Astrocyte (in vitro differentiated cells and primary cell): ENCODE measurements at regions not wholly inside any gene's neighbourhood (a gene's known extent, or its start where the extent isn't known, plus 50 kb on each side); places are given as distances from the start of the nearest gene placed in this dataset.

Experiments used
- EZH2 ChIP-seq: IDR thresholded peaks from 2 replicates; pipeline ENCODE4 v1.6.1; 2012; ENCODE audit warnings: mild to moderate bottlenecking, low read length, inconsistent platforms; ENCODE audit not compliant: insufficient read depth
- TF ChIP-seq, protein P1 (sequence below): IDR thresholded peaks from 2 replicates; pipeline ENCODE4 v1.5.1; 2011; ENCODE audit warnings: low read depth, mild to moderate bottlenecking, inconsistent platforms, low read length, moderate library complexity; ENCODE audit not compliant: insufficient read depth

DNA sequence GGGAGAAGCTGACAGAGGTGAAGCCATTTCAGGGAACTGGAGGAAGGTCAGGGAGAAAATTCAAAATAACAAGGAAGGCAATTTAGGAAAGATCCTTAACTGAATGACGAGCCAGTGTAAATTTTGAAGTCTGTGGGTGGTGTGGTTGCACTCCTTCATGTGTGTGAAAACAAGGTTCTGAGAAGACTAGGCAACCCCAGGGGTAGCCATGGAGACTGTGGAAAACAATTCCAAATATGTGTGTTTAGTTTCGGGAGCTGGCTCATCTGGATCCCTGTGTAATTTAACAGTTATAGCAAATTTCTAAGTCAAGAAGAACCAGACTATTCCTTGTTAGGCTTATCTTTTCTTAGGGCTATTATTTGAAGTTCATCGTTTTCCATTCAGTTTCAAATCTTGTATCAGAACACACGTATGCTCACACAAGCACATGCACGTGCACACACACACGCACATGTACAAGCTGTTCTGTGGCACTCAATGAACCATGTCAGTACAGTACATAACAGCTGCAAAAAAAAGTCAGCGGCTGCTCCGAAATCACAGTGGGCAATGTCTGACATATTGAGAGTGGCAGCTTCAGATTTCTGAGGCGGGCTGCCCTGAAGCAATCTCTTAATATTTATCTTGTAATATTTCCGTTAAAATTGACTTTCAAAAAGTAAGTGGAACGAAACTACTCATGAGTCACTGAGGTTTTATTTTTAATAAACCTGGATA is 411.2 kb downstream of the AEBP2 start:
- TF ChIP-seq, protein P1, sequence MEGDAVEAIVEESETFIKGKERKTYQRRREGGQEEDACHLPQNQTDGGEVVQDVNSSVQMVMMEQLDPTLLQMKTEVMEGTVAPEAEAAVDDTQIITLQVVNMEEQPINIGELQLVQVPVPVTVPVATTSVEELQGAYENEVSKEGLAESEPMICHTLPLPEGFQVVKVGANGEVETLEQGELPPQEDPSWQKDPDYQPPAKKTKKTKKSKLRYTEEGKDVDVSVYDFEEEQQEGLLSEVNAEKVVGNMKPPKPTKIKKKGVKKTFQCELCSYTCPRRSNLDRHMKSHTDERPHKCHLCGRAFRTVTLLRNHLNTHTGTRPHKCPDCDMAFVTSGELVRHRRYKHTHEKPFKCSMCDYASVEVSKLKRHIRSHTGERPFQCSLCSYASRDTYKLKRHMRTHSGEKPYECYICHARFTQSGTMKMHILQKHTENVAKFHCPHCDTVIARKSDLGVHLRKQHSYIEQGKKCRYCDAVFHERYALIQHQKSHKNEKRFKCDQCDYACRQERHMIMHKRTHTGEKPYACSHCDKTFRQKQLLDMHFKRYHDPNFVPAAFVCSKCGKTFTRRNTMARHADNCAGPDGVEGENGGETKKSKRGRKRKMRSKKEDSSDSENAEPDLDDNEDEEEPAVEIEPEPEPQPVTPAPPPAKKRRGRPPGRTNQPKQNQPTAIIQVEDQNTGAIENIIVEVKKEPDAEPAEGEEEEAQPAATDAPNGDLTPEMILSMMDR, result no peak
- TF ChIP-seq EZH2, result no peak
